ENCODE measurements at regions not wholly inside any gene's neighbourhood (a gene's known extent, or its start where the extent isn't known, plus 50 kb on each side); places are given as distances from the start of the nearest gene placed in this dataset.

GRCh38 chr1:61523893-61524605, 200.9 kb downstream of the TM2D1 start:
- peak; percentile 12 for DNase-seq (ENCODE audit: extremely low read depth, low read depth)
- TF ChIP-seq CTCF (IDR thresholded peaks at IDR 0.05; ENCODE audit: low read depth, low read length): no peak

GRCh38 chr1:61523229-61523628, 201.7 kb downstream of the TM2D1 start:
- DNase-seq (ENCODE audit: extremely low read depth, low read depth): no peak
- TF ChIP-seq CTCF (IDR thresholded peaks at IDR 0.05; ENCODE audit: low read depth, low read length): no peak

GRCh38 chr1:61520401-61520800, 204.5 kb downstream of the TM2D1 start:
- no peak for DNase-seq (ENCODE audit: extremely low read depth, low read depth)
- no peak for TF ChIP-seq CTCF (IDR thresholded peaks at IDR 0.05; ENCODE audit: low read depth, low read length)

GRCh38 chr1:61519631-61520030, 205.3 kb downstream of the TM2D1 start:
- TF ChIP-seq CTCF (IDR thresholded peaks at IDR 0.05; ENCODE audit: low read depth, low read length): no peak
- no peak for DNase-seq (ENCODE audit: extremely low read depth, low read depth)

GRCh38 chr1:61518670-61519400, 206.1 kb downstream of the TM2D1 start:
- no peak for DNase-seq (ENCODE audit: extremely low read depth, low read depth)
- no peak for TF ChIP-seq CTCF (IDR thresholded peaks at IDR 0.05; ENCODE audit: low read depth, low read length)

- no peak for TF ChIP-seq CTCF (IDR thresholded peaks at IDR 0.05; ENCODE audit: low read depth, low read length)
- no peak for DNase-seq (ENCODE audit: extremely low read depth, low read depth)
Observed at GRCh38 chr1:61517345-61517744, 207.6 kb downstream of the TM2D1 start.

- TF ChIP-seq CTCF (IDR thresholded peaks at IDR 0.05; ENCODE audit: low read depth, low read length): no peak
- DNase-seq (ENCODE audit: extremely low read depth, low read depth): no peak
Observed at GRCh38 chr1:61515096-61515495, 209.8 kb downstream of the TM2D1 start.

All from AG09319 (cell line).